HG03432 (cell line): ENCODE measurements at regions not wholly inside any gene's neighbourhood (a gene's known extent, or its start where the extent isn't known, plus 50 kb on each side); places are given as distances from the start of the nearest gene placed in this dataset.

Experiments used
- ATAC-seq: cut with Tn5 transposase; IDR thresholded peaks from one replicate; pipeline ENCODE4 v1.9.1; 2021; ENCODE audit warnings: mild to moderate bottlenecking, moderate library complexity; ENCODE audit not compliant: unreplicated experiment

- no peak for ATAC-seq
Measured at GRCh38 chr5:73339711-73340110, 108.9 kb downstream of the FOXD1 start.

DNA sequence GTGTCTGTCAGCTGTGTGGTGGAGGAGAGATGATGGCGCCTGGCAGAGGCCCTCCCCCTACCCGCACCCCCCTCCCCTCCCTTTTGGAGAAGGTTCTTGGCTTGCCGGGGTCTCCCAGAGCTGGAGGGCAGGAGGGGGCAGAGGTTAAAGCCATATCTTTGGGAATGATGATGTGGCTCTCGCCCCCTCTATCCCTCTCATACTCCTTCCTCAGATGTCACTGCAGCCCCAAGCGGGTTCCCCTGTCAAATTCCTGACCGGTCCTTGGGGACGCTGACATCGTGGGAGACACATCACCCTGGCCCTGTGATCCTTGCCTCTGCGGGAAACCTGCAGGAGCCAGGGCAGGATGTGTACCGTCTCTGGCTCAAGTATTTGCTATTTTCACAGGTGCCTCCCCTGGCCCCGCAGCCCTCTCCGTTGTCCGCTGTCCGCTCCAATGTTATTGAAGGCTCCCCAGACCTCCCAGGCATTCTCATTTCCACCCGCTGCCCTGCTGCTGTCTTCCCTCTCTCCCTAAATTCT lies 109.5 kb downstream of the FOXD1 start:
- no peak for ATAC-seq

- no peak for ATAC-seq
Measured at GRCh38 chr5:73338256-73339050, 110.1 kb downstream of the FOXD1 start.

GRCh38 chr5:73337586-73338255 lies 110.9 kb downstream of the FOXD1 start:
- ATAC-seq: no peak

GRCh38 chr5:73336366-73336765 lies 112.2 kb downstream of the FOXD1 start:
- no peak for ATAC-seq

- ATAC-seq: no peak
Measured at GRCh38 chr5:73333944-73334703, 114.5 kb downstream of the FOXD1 start.

- no peak for ATAC-seq
Measured at GRCh38 chr5:73330613-73331012, 118.0 kb downstream of the FOXD1 start.

GRCh38 chr5:73328640-73329039 lies 119.9 kb downstream of the FOXD1 start:
- no peak for ATAC-seq

GRCh38 chr5:73327908-73328455 lies 120.6 kb downstream of the FOXD1 start:
- no peak for ATAC-seq

- ATAC-seq: no peak
Measured at GRCh38 chr5:73325546-73325945, 123.0 kb downstream of the FOXD1 start.

DNA sequence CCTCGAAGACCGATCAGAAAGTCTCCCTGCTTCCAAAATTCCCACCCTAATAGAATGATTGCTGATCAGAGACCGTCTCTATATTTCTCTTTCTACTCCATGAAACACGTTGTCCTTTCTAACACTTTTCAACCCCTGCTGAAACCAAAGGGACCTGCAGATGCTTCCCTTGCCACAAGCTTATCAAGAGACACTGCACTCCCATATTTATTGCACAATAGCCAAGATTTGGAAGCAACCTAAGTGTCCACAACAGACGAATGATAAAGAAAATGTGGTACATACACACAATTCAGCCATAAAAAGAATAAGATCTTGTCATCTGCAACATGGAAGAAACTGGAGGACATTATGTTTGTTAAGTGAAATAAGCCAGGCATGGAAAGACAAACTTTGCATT lies 125.1 kb downstream of the FOXD1 start:
- no peak for ATAC-seq

- no peak for ATAC-seq
Measured at GRCh38 chr5:73322437-73323076, 126.0 kb downstream of the FOXD1 start.

DNA sequence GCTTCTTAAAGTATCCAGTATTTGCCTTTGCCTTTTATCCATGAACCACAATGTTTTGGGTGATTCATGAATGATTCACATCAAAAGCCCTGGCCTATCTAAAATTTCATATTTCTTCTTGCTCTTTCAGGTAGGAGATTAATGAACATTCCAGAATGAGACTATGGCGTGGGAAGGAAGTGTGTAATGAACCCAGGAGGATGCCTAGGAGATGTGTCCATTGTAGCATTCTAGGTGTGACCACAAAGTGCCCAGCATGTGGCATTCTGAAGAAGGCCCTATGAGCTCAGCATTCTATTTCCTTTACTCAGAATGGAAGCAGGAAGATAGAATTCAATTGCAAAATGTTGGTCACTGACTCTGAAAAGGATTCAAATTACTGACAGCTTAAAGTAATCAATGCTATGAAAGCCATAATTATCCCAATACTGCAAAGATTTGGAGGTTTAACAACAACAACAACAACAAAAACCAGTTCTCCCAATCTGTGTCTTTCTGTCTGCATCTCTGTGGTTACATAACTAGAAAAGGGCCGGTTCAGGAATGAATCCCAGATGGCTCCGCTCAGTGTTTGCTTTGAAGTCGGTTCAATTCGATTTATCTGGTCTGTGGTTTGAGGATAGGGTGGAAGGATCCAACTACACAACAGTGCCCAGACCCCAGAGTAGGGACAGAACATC lies 126.7 kb downstream of the FOXD1 start:
- ATAC-seq: no peak

- no peak for ATAC-seq
Measured at GRCh38 chr5:73319036-73319435, 129.5 kb downstream of the FOXD1 start.

DNA sequence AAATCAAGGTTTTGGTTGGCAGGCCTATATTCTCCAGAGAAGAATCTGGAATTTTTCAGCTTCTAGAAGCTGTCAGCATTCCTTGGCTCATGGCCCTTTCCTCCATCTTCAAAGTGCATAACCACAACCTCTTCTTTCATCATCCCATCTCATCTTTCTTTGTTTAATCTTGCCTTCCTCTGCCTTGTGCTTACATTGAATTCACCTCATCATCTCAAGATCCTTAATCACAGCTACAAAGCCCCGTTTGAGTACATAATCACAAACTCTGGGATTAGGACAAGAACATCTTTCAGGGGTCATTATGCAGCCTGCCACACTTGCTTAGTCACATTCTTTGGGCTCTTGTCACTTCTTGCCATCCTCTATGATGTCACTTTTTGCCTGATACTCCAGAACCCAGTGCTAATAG lies 130.3 kb downstream of the FOXD1 start:
- ATAC-seq: no peak

GRCh38 chr5:73317523-73317922 lies 131.1 kb downstream of the FOXD1 start:
- no peak for ATAC-seq

- ATAC-seq: no peak
Measured at GRCh38 chr5:73314395-73315257, 134.0 kb downstream of the FOXD1 start.

DNA sequence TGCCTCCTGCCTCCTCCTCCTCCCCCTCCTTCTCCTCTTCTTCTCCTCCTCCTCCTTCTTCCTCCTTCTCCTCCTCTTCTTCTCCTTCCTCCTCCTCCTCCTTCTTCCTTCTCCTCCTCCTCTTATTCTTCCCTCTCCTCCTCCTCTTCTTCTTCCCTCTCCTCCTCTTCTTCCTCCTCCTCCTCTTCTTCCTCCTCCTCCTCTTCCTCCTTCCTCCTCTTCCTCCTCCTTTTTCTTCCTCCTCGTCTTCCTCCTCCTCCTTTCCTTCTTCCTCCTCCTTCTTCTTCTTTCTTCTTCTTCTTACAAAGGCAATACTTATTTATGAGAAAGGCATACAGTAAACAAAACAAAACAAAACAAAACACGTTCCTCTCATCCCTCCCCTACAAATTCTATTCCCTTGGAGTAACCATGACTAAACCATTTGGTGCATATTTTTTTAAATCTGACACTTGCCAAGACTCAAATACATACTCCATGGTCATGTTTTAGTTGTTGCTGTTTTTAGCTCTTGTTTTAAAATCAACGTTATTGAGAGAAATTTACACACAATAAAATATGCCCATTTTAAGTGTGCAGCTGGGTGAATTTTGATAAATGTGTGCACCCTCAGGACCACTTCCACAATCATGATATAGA lies 135.6 kb downstream of the FOXD1 start:
- ATAC-seq: no peak
